ENCODE measurements at regions not wholly inside any gene's neighbourhood (a gene's known extent, or its start where the extent isn't known, plus 50 kb on each side); places are given as distances from the start of the nearest gene placed in this dataset.

- no peak for ATAC-seq
- H3K27me3 ChIP-seq (ENCODE audit: control insufficient read depth, insufficient read depth) = peaks cover 5% of the 10 kb centered on the region
Observed at GRCh38 chr1:214184992-214185391, 96.0 kb upstream of the SMYD2 start.

DNA sequence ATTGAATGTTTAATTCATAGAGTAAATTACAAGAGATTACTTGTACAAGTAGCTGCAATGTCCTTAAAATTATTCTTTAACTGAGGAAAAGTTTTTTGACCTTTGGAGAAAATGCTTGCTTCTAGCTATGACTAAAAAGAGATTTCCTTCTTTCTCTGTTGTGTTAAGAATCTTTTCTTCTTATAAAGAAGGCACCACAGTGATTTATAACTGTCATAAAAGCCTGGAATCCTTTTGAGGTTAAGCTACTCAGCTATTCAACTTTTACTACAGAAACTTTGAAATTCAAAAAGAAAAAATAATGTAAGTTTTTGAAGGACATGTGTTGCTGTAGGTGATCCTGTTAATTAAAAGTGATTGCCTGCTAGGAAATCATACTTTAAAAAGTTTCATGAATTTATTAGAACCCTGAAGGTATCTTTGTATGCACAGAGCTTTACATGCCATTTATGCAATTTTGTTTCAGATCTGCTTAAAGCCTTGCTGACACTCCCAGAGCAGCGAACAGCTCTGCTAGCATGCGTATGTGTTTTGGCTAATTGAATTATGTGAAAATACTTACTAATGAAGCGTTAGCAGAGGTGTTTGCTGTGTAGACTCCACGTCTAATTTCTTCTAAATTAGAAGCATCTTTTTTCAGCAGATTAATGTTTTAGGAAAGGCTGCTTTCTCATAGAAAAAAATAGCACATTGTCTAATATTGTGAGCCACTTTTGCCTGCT is 94.7 kb upstream of the SMYD2 start:
- intact Hi-C loops (cut with DNase I) = no loop called here
- H3K27me3 ChIP-seq (ENCODE audit: control insufficient read depth, insufficient read depth) = peaks cover 5% of the 10 kb centered on the region
- DNase-seq (no peak), ATAC-seq (no peak)
- no peak overlapping the region for H3K4me3 ChIP-seq (ENCODE audit: low read length)
- no peaks in the 10 kb centered on the region for H3K9me3 ChIP-seq (ENCODE audit: control insufficient read depth, low read length)
- H3K27ac ChIP-seq (ENCODE audit: low read length) = no peak overlapping the region
- H3K4me1 ChIP-seq (ENCODE audit: control insufficient read depth, insufficient read depth, low read length) = no peaks in the 10 kb centered on the region
- 56% methylated on average over 4 of the region's 4 CpGs for WGBS

More at GRCh38 chr1:214184992-214185391, 96.0 kb upstream of the SMYD2 start:
- H3K4me3 ChIP-seq (ENCODE audit: low read length) = no peak overlapping the region
- intact Hi-C loops (cut with DNase I) = no loop called here
- 60% methylated on average over 2 of the region's 2 CpGs for WGBS
- H3K4me1 ChIP-seq (ENCODE audit: control insufficient read depth, insufficient read depth, low read length) = no peaks in the 10 kb centered on the region
- H3K27ac ChIP-seq (ENCODE audit: low read length) = no peak overlapping the region
- no peaks in the 10 kb centered on the region for H3K9me3 ChIP-seq (ENCODE audit: control insufficient read depth, low read length)
- no peak for DNase-seq

- Histone ChIP-seq H3K27ac (ENCODE audit: low read length) (no peak overlapping the region), H3K9me3 (ENCODE audit: control insufficient read depth, low read length) (no peaks in the 10 kb centered on the region), H3K4me1 (ENCODE audit: control insufficient read depth, insufficient read depth, low read length) (no peaks in the 10 kb centered on the region), H3K4me3 (ENCODE audit: low read length) (peak overlapping the region; percentile 18), H3K27me3 (ENCODE audit: control insufficient read depth, insufficient read depth) (peaks cover 5% of the 10 kb centered on the region)
- 4% methylated on average over 51 of the region's 51 CpGs for WGBS
- intact Hi-C loops (cut with DNase I) = no loop called here
- no peak for ATAC-seq
- peak in 1 of 3 donors; percentile 27 for DNase-seq
Observed at GRCh38 chr1:214187121-214187900, 93.6 kb upstream of the SMYD2 start.

DNA sequence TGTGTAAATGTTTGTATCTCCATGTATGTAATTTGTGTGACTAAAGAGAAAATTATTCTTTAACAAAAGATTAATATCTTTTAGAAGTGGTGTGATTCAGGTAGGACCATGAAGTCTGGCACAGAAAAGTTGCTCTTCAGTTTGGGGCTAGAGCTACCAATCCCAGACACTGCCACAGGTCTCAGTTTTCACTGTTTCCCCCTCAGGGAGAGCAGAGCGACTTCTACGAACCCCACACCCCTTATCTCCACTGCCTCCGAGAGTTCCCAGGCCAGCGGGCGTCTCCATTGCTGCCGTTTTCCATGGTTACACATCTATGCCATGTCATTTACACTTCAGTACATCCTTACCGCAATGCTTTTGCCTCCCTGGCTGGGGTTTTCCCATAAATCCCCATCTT is 93.0 kb upstream of the SMYD2 start:
- ATAC-seq = no peak
- no peak for DNase-seq
- H3K9me3 ChIP-seq (ENCODE audit: control insufficient read depth, low read length) = no peaks in the 10 kb centered on the region
- intact Hi-C loops (cut with DNase I) = no loop called here
- no peak overlapping the region for H3K4me3 ChIP-seq (ENCODE audit: low read length)
- H3K4me1 ChIP-seq (ENCODE audit: control insufficient read depth, insufficient read depth, low read length) = no peaks in the 10 kb centered on the region
- H3K27me3 ChIP-seq (ENCODE audit: control insufficient read depth, insufficient read depth) = peaks cover 5% of the 10 kb centered on the region
- no peak overlapping the region for H3K27ac ChIP-seq (ENCODE audit: low read length)
- WGBS = 29% methylated on average over 7 of the region's 7 CpGs

DNA sequence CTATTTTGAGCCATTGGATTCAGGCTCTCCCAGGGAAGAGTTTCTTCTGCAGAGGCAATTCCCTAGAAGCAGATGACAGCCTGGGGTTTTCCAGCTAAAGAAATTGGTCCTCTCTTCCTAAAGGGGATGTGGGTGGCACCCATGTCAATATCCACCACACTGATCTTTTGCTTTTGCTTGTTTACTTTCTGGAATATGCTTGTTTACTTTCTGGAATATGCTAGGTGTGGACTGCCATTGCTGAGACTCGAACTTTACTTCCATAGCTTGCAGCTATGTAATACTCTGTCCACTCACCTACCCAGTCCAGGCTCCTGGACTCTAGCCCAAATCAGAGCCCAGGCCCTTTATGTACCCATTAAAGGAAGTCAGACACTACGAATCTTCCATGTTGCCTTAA is 92.1 kb upstream of the SMYD2 start:
- no peak overlapping the region for H3K27ac ChIP-seq (ENCODE audit: low read length)
- no peaks in the 10 kb centered on the region for H3K4me1 ChIP-seq (ENCODE audit: control insufficient read depth, insufficient read depth, low read length)
- ATAC-seq = no peak
- 85% methylated on average over 2 of the region's 2 CpGs for WGBS
- intact Hi-C loops (cut with DNase I) = no loop called here
- no peak for DNase-seq
- H3K9me3 ChIP-seq (ENCODE audit: control insufficient read depth, low read length) = no peaks in the 10 kb centered on the region
- no peak overlapping the region for H3K4me3 ChIP-seq (ENCODE audit: low read length)
- peaks cover 5% of the 10 kb centered on the region for H3K27me3 ChIP-seq (ENCODE audit: control insufficient read depth, insufficient read depth)

GRCh38 chr1:214192825-214193643 is 87.9 kb upstream of the SMYD2 start:
- 54% methylated on average over 13 of the region's 13 CpGs for WGBS
- Histone ChIP-seq H3K27ac (ENCODE audit: low read length) (no peak overlapping the region), H3K4me3 (ENCODE audit: low read length) (no peak overlapping the region), H3K4me1 (ENCODE audit: control insufficient read depth, insufficient read depth, low read length) (no peaks in the 10 kb centered on the region), H3K9me3 (ENCODE audit: control insufficient read depth, low read length) (no peaks in the 10 kb centered on the region), H3K27me3 (ENCODE audit: control insufficient read depth, insufficient read depth) (no peaks in the 10 kb centered on the region)
- ATAC-seq (no peak), DNase-seq (no peak)
- intact Hi-C loops (cut with DNase I) = no loop called here

DNA sequence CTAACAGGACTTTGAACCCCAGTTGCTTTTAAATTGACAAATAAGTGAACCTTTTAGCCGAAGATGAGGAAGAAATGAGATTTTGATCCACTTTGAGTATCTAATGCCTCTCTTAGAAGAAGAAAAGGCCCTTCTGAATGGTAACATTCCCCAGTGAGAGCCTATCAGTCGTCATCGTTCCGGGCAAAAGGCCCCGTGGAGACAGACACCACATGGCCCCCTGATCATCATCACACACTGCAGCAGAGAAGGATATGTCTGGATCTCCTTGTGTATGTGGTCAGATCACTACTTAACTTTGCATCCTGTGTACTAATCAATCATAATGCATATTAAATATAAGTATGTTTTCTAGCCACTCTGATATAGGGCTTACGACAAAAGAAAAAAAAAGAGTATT is 87.3 kb upstream of the SMYD2 start:
- 60% methylated on average over 6 of the region's 6 CpGs for whole genome bisulfite sequencing
- Histone ChIP-seq H3K9me3 (ENCODE audit: control insufficient read depth, low read length) (no peaks in the 10 kb centered on the region), H3K27ac (ENCODE audit: low read length) (no peak overlapping the region), H3K4me3 (ENCODE audit: low read length) (no peak overlapping the region), H3K4me1 (ENCODE audit: control insufficient read depth, insufficient read depth, low read length) (no peaks in the 10 kb centered on the region), H3K27me3 (ENCODE audit: control insufficient read depth, insufficient read depth) (no peaks in the 10 kb centered on the region)
- intact Hi-C loops (cut with DNase I) = no loop called here
- DNase-seq = no peak
- ATAC-seq = no peak

- 72% methylated on average over 1 of the region's 1 CpG for WGBS
- intact Hi-C loops (cut with DNase I) = no loop called here
- DNase-seq = no peak
- no peak overlapping the region for H3K27ac ChIP-seq (ENCODE audit: low read length)
- ATAC-seq = no peak
- H3K4me3 ChIP-seq (ENCODE audit: low read length) = no peak overlapping the region
- no peaks in the 10 kb centered on the region for H3K4me1 ChIP-seq (ENCODE audit: control insufficient read depth, insufficient read depth, low read length)
- H3K9me3 ChIP-seq (ENCODE audit: control insufficient read depth, low read length) = no peaks in the 10 kb centered on the region
- no peaks in the 10 kb centered on the region for H3K27me3 ChIP-seq (ENCODE audit: control insufficient read depth, insufficient read depth)
Observed at GRCh38 chr1:214198571-214198970, 82.4 kb upstream of the SMYD2 start.

DNA sequence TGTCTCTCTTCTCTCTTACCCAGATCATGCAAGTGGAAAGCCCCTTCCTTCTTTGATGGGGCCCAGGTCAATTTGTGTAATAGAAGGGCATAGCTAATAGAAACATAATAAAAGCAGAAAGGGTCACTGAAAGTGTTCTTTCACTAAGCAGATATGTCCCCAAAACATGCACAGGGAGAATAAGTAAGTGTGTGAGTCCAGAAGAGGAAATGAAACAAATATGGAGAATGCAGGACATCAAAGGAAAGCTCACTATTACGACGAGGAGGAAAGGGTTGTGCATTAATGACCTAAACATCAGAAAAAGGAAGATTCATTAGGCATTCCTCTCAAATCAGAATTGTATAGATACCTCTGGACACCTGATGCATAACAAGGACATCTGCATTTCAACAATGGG is 81.4 kb upstream of the SMYD2 start:
- intact Hi-C loops (cut with DNase I) = no loop called here
- Histone ChIP-seq H3K4me1 (ENCODE audit: control insufficient read depth, insufficient read depth, low read length) (no peaks in the 10 kb centered on the region), H3K27me3 (ENCODE audit: control insufficient read depth, insufficient read depth) (no peaks in the 10 kb centered on the region), H3K27ac (ENCODE audit: low read length) (no peak overlapping the region), H3K4me3 (ENCODE audit: low read length) (no peak overlapping the region), H3K9me3 (ENCODE audit: control insufficient read depth, low read length) (no peaks in the 10 kb centered on the region)
- DNase-seq (no peak), ATAC-seq (no peak)
- 50% methylated on average over 2 of the region's 2 CpGs for WGBS

GRCh38 chr1:214202992-214203391 is 78.0 kb upstream of the SMYD2 start:
- intact Hi-C loops (cut with DNase I) = no loop called here
- Histone ChIP-seq H3K27me3 (ENCODE audit: control insufficient read depth, insufficient read depth) (no peaks in the 10 kb centered on the region), H3K4me1 (ENCODE audit: control insufficient read depth, insufficient read depth, low read length) (no peaks in the 10 kb centered on the region), H3K4me3 (ENCODE audit: low read length) (no peak overlapping the region), H3K9me3 (ENCODE audit: control insufficient read depth, low read length) (no peaks in the 10 kb centered on the region), H3K27ac (ENCODE audit: low read length) (no peak overlapping the region)
- no peak for ATAC-seq
- DNase-seq = no peak
- WGBS = 71% methylated on average over 3 of the region's 3 CpGs

- intact Hi-C loops (cut with DNase I) = no loop called here
Observed at GRCh38 chr1:214205053-214205452, 75.9 kb upstream of the SMYD2 start.

More at GRCh38 chr1:214205053-214205452, 75.9 kb upstream of the SMYD2 start:
- Histone ChIP-seq H3K4me3 (ENCODE audit: low read length) (no peak overlapping the region), H3K27ac (ENCODE audit: low read length) (no peak overlapping the region), H3K27me3 (ENCODE audit: control insufficient read depth, insufficient read depth) (no peaks in the 10 kb centered on the region), H3K4me1 (ENCODE audit: control insufficient read depth, insufficient read depth, low read length) (no peaks in the 10 kb centered on the region), H3K9me3 (ENCODE audit: control insufficient read depth, low read length) (no peaks in the 10 kb centered on the region)
- WGBS = 76% methylated on average over 8 of the region's 8 CpGs
- DNase-seq (no peak), ATAC-seq (no peak)
